LNCAP (cell line): ENCODE measurements at regions not wholly inside any gene's neighbourhood (a gene's known extent, or its start where the extent isn't known, plus 50 kb on each side); places are given as distances from the start of the nearest gene placed in this dataset.

ENCODE experiments used
- CTCF ChIP-seq: fragments of 450-650 bp; IDR thresholded peaks from 2 replicates; pipeline ENCODE4 v1.5.1; 2017; ENCODE audit warnings: mild to moderate bottlenecking

DNA sequence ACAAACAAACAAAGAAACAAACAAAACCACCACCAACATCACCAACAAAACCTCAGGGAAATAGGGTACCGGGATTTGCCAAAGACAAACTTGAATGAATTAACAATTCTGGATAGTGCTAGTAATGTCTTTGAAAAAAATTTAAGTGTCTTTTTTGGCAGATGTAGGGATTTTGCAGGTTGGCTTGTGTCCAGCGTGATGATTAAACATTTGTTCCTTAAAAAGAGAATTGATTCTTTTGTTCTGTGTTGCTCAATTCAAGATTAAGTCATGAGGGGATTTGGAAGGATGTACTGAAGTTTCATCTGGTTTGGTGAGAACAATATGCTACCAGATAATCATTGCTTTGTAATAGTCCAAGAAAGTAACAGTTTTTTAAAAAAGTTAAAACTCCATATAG is 125.1 kb upstream of the HS3ST5 start:
- no peak for TF ChIP-seq CTCF

- no peak for TF ChIP-seq CTCF
Measured at GRCh38 chr6:114465511-114465910, 122.7 kb upstream of the HS3ST5 start.

DNA sequence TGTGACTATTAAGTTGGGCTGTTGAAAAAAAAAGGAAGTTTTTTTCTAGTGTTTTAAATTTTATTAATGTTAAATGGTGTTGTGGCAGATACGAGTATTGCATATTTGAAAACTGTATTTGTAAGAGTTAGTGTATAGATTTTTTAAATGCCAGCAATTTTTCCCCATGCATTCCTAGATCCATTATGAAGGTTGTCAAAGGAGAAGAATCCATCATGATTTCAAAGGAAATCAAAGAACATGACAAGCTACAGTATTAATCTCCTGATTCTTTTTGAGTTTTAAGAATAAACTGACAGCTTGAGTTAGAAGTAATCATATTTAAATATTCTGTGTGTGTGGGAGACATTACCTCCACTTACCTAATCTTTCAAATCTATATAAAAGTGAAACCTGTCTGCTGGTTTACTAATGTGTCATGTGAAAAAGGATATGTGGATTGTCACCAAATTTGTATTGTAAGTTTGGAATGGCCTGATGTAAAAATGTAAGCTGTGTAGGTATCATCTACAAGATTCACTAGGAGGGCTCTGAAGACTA is 111.0 kb upstream of the HS3ST5 start:
- TF ChIP-seq CTCF: no peak

DNA sequence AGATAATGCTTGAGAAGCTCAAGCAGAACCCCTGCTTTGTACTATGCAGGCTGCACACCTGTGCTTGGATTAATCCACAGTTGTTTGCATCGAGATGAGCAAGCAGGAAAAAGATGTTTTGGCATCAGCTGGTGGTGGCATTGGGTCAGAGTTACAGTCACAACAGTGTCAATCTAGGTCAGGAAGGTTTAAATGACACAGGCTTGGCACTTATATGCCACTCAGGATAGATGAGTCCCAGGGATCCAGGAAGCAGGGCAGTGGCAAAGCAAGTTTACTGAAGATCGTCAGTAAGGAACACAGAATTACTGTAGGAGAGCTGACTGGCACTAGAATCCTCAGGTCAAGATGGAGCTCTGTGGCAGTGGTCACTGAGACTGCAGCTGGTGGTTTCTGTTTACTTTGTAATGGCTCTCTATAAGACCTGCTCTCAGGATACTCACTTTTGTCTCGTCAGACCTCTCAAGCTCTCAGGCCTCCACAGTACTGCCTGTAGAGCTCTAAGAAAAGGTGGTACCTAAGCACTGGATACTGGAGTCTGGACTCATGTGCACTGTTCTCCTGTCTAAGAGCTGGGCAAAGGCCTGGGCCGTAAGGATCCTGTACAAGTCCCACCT is 110.1 kb upstream of the HS3ST5 start:
- TF ChIP-seq CTCF: no peak

DNA sequence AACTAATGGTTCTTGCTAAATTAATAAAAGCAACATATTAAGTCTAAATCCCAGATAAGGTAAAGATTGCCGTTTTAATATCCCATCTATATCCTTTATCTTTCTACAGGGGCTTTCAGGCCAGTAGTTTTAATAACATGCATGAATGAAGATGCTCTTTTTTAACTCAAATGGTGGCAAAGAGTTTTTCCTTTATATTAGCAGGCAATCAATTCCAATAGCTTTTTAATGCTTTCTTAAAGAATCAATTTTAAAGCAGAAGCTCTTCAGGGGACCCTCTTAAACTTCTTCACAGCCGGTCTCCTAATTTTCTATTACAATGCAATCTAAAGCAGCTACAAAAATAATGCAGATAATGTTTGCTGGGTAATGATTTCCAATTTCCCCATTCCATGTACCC is 107.8 kb upstream of the HS3ST5 start:
- no peak for TF ChIP-seq CTCF

DNA sequence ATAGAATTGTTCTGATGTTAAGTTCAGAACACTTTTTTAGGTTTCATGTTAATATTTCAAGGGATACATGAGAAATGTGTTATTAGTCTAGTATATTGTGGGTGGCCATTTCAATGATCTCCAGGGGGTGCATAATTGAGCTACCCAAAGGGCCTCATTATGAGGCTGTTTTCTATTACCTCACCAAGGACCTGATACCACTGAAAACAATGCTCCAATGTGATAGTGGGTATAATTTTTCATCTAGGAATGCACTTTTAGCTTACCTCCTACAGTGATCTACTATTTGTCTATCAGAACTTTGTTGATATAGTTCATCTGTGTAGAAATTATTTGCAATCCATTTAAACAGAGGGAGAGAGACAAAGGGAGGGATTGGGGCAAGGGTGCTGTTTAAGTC is 106.8 kb upstream of the HS3ST5 start:
- TF ChIP-seq CTCF: no peak

- no peak for TF ChIP-seq CTCF
Measured at GRCh38 chr6:114446342-114446741, 103.5 kb upstream of the HS3ST5 start.

DNA sequence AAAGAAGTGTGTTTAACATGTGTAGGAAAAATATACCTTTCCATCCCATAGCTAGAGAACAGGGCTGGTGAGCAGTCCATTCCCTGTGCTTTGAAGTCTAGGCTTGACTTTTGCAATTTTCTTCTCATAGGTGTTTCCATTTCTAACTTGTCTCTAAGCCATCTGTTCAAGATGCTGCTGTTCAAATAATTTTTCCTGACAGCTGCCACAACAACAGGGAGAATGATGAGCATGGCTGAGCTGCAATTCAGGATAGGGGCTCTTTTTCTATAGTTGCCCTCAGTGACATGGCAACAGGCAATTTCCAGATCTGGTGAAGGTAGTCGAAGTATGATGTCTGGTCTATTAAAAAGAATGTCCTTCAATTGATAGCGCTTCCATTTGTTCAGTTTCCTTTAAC is 103.0 kb upstream of the HS3ST5 start:
- TF ChIP-seq CTCF: no peak
